Fibroblast of mammary gland (primary cell): ENCODE measurements at regions not wholly inside any gene's neighbourhood (a gene's known extent, or its start where the extent isn't known, plus 50 kb on each side); places are given as distances from the start of the nearest gene placed in this dataset.

Source experiments
- DNase-seq: peaks from one replicate; pipeline ENCODE4 v3.0.0-alpha.2; 2010; ENCODE audit warnings: low read depth
- H3K4me3 ChIP-seq: 2 replicates; pipeline ENCODE4 v1.5.1; 2011; ENCODE audit warnings: low read depth, mild to moderate bottlenecking, low read length, moderate library complexity; ENCODE audit not compliant: control insufficient read depth
- TF ChIP-seq, protein P1 (sequence below): conservative IDR thresholded peaks from 2 replicates; pipeline ENCODE4 v1.5.1; 2011; ENCODE audit warnings: low read depth, low read length, inconsistent platforms; ENCODE audit not compliant: control insufficient read depth, insufficient read depth

DNA sequence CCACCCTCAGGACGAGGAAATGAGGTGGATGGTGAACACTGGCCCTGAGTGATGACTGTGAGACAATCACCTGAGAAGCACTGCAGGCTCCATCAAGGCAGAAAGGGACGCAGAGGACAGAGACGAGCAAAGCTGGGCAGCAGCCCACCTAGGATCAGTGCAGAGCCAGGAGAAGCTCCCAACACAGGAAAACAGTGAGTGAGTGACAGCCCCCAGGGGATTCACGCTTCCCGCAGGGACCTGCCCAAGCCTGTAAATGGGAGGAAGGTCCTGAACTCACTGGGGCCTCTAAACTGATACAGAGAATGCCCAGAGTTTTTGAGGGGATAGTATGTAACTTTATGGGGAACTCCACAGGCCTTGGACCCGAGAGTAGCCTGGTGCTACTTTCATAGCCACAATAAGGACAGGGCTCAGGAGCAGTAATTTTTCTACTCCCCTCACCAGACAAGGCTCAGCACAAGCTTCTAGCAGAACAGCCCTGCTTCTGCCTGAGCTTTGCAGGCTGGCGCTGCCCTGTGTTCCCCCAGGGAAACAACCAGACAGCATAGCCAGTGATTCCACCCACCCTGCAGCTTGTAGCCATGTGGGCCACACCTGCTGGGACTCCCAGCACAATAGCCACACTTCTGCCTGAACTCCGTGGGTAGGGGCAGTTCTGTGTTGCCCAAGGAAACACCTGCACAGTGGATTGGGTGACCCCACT, 708.4 kb downstream of the POM121L12 start:
- TF ChIP-seq, protein P1, sequence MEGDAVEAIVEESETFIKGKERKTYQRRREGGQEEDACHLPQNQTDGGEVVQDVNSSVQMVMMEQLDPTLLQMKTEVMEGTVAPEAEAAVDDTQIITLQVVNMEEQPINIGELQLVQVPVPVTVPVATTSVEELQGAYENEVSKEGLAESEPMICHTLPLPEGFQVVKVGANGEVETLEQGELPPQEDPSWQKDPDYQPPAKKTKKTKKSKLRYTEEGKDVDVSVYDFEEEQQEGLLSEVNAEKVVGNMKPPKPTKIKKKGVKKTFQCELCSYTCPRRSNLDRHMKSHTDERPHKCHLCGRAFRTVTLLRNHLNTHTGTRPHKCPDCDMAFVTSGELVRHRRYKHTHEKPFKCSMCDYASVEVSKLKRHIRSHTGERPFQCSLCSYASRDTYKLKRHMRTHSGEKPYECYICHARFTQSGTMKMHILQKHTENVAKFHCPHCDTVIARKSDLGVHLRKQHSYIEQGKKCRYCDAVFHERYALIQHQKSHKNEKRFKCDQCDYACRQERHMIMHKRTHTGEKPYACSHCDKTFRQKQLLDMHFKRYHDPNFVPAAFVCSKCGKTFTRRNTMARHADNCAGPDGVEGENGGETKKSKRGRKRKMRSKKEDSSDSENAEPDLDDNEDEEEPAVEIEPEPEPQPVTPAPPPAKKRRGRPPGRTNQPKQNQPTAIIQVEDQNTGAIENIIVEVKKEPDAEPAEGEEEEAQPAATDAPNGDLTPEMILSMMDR: no peak
- no peak for DNase-seq
- H3K4me3 ChIP-seq: no peak overlapping the region

DNA sequence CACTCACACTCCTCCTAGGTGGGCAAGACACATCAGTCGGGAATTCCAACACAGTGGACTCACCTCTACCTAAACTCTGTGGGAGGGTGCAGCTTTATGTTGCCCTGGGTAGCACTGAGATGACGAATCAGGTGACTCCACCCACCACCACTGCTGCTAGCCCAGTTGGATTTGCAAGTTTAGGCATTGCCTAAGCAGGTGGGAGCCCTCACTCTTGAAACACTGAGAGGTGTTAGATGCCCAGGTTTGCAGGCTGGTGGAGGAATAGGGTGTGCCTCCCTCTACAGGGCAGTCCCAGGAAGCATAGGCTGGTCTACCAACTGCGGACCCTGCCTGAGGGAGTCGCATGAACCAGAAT, 708.9 kb downstream of the POM121L12 start:
- no peak for DNase-seq
- no peak overlapping the region for H3K4me3 ChIP-seq
- TF ChIP-seq, protein P1: no peak

DNA sequence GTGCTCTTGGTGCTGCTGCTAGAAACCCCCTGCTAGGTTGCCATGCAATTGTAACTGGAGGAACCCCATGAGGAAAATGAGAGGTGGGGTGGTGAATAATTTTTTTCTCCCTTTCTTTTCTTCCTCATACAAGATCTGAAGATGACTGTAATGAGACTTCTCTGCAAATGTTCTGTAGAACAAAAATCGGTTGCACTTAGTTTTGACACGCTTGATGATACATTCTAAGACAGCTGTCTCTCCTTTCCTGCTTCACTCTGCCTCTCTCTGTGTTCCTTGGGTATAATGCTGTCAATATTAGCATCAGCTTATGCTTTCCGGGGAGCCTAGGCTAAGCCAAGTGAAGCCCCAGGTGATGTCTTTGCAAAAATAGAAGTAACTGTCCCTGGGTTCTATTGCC, 721.5 kb downstream of the POM121L12 start:
- no peak overlapping the region for H3K4me3 ChIP-seq
- no peak for DNase-seq
- TF ChIP-seq, protein P1: no peak

DNA sequence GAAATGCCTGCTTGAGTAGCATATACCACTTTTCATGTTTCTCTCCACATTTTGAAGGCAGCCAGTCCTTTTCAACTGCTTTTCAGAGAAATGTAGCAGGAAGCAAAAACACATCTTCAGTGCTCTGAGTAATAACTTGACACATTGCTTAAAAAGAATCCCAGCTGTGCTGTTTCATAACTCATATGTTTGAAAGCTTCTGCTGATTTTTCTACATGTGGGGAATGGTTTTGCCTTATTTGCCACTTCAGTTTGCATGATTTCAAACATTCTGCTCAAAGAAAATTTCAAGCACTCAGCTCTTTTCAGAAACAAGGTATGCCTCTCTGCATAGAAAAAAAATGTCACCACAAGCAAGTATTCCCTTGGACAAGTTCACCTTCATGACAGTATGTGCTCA, 732.8 kb downstream of the POM121L12 start:
- DNase-seq: no peak
- H3K4me3 ChIP-seq: no peak overlapping the region
- TF ChIP-seq, protein P1: no peak

DNA sequence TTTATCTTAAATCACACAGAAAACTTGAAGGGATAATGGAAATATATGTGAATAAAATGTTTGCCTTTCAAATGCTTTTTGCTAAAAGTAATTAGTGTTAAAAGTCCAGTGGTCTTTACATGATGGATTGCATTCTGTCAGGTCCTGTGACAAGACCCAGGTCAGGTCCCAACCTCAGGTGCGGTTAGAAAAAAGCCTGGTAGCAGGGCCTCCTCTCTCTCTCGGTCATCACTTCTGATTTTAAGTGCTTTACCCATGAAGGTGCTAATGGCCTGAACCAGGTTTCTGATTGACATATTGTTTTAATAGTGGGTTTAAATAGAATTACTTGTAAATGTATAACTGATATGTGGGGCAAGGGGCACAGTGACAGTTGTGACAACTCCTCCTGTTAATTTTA, 736.3 kb downstream of the POM121L12 start:
- H3K4me3 ChIP-seq: no peak overlapping the region
- TF ChIP-seq, protein P1: no peak
- no peak for DNase-seq

DNA sequence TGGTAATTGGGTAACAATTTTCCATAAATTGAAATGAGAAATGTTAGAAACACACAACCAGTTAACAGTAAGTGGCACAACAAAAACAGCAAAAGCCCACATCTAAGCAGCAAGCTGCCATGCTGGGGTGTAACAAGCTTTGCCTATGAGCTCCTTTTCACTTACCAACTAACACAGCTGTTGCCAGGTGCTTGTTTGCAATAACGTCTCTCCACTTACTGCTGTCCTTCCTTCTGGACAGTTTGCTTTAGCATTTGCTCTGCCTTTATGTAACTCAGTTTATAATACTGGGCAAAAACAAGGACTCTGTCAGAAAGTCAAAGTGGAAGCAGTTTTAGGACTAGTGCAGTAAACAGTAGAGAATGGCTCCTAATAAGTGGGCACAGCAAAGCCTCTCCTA, 740.9 kb downstream of the POM121L12 start:
- H3K4me3 ChIP-seq: no peak overlapping the region
- TF ChIP-seq, protein P1: no peak
- no peak for DNase-seq

DNA sequence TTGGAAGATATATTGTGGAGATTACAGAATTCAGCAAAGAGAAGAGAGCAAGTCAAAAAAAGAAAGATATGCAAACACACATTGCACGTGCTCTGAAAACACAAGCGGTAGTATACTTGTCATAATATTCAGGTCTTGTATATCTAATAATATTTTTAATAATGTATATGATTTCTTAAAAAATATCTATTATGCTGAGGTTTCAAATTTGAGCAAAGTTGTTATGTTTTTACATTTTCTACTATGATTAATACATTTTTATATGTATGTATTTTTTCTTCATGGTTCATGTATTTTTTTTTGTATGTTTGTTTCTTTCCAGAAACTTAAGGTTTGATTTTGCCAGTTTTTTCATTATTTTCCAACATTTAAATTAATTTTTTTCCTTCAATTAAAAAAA, 752.4 kb upstream of the VSTM2A start:
- H3K4me3 ChIP-seq: no peak overlapping the region
- TF ChIP-seq, protein P1: no peak
- no peak for DNase-seq
